MCF 10A (cell line): ENCODE measurements at regions not wholly inside any gene's neighbourhood (a gene's known extent, or its start where the extent isn't known, plus 50 kb on each side); places are given as distances from the start of the nearest gene placed in this dataset.

Experiments
- BruUV-seq: library from RNA; stranded (reverse); fragments of 400-500 nt; replicated peaks from 2 replicates; lab custom pipeline; 2021; lab: Mats Ljungman, UMichigan
- CTCF ChIA-PET: fragments of 300-600 bp; sonication (Branson Sonifier 250); formaldehyde crosslinking; extraction: SDS; loops from one replicate; lab custom pipeline; 2021; ENCODE audit warnings: antibody characterized with exemption, inconsistent platforms; lab: Yijun Ruan, JAX
- POLR2A ChIA-PET: fragments of 300-600, 350-650 bp; sonication (Branson Sonifier 250); formaldehyde crosslinking; extraction: SDS; loops from one replicate; lab custom pipeline; 2020; ENCODE audit warnings: antibody characterized with exemption, inconsistent platforms; lab: Yijun Ruan, JAX
- DNase-seq: peaks from one replicate; pipeline ENCODE4 v3.0.0-alpha.2; 2018; ENCODE audit not compliant: unreplicated experiment
- H3K27ac Mint-ChIP-seq: one replicate; pipeline ENCODE4 v1.8.0; 2022; ENCODE audit warnings: mild to moderate bottlenecking, low read depth, mixed read lengths; ENCODE audit not compliant: unreplicated experiment
- H3K27me3 Mint-ChIP-seq: one replicate; pipeline ENCODE4 v1.8.0; 2022; ENCODE audit warnings: mixed read lengths; ENCODE audit not compliant: insufficient read depth, unreplicated experiment
- H3K36me3 Mint-ChIP-seq: one replicate; pipeline ENCODE4 v1.8.0; 2022; ENCODE audit warnings: mild to moderate bottlenecking, moderate library complexity, mixed read lengths; ENCODE audit not compliant: insufficient read depth, unreplicated experiment
- H3K4me1 Mint-ChIP-seq: one replicate; pipeline ENCODE4 v1.8.0; 2022; ENCODE audit warnings: mixed read lengths; ENCODE audit not compliant: insufficient read depth, unreplicated experiment
- H3K4me3 Mint-ChIP-seq: one replicate; pipeline ENCODE4 v1.8.0; 2022; ENCODE audit warnings: mild to moderate bottlenecking, moderate library complexity, mixed read lengths; ENCODE audit not compliant: unreplicated experiment
- H3K9me3 Mint-ChIP-seq: one replicate; pipeline ENCODE4 v1.8.0; 2022; ENCODE audit warnings: mixed read lengths; ENCODE audit not compliant: unreplicated experiment
- CTCF ChIP-seq: fragments of 200-600 bp; IDR thresholded peaks from one replicate; pipeline ENCODE4 v1.8.0; 2022; ENCODE audit warnings: antibody characterized with exemption, mild to moderate bottlenecking; ENCODE audit not compliant: unreplicated experiment
- intact Hi-C: fragments of 100-400 bp; cut with micrococcal nuclease; formaldehyde crosslinking; loops from 2 replicates; pipeline ENCODE4 v1.14.1; 2022

- Mint-ChIP-seq H3K9me3 (no peaks in the 10 kb centered on the region), H3K27ac (no peak overlapping the region), H3K4me1 (no peaks in the 10 kb centered on the region), H3K27me3 (no peaks in the 10 kb centered on the region), H3K4me3 (peak overlapping the region; percentile 70), H3K36me3 (no peaks in the 10 kb centered on the region)
- intact Hi-C loops: no loop called here
- no TSS peak for BruUV-seq
- peak; percentile 92 for DNase-seq
- no peak for TF ChIP-seq CTCF
- CTCF ChIA-PET: interaction anchor here (0.6 to 0.7 kb wide), 2 partner anchors 64 to 146 kb away, joined by 3 read pairs; no protein-coding TSS in a partner anchor
- POLR2A ChIA-PET: no interaction called here
Measured at GRCh38 chr4:1579901-1580691, 104.0 kb downstream of the FAM53A start.

DNA sequence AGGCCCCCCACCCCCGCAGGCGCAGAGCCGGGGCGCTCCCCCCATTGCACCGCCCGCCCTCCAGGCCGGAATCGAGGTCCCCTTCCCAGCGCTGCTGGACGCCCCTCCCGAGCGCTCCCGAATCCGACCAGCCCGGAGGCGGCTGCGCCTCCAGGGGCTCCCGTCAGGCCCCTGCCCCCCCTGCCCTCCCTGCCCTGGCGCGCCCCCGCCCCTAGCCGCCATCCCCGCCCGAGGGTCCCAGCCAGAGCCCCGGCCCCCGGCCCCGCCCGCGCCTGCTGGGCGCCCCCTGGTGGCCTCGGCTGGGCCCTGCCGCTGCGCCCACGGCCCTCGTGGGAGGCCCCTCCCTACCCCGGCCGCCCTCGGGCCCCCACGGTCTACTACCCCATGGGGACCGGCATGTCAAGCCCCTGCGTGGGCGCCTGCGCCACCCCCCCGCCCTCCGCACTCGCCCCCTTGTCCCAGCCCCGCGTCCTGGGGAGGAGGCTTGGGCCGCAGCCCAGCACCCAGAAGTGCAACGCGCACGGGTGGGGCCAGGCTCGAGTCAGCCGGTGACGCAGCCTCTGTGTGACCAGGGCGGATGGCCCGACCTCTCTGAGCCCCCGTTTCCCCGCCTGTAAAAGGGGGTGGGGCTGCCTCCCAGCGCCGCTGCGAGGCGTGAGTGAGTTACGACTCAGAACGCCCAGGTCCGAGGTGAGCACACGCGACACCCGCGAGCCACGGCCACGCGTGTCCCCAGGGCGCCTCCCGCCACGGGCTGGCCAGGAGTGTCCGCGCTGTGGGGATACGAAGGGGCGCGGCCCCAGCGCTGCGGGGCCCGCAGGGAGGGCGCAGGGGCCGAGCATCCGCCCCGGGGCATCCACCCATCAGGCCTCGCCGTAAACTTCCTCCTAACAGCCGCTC lies 104.9 kb downstream of the FAM53A start:
- H3K4me1 Mint-ChIP-seq: no peaks in the 10 kb centered on the region
- no peaks in the 10 kb centered on the region for H3K36me3 Mint-ChIP-seq
- no peak overlapping the region for H3K27ac Mint-ChIP-seq
- peak overlapping the region; percentile 70 for H3K4me3 Mint-ChIP-seq
- peak; percentile 68 for DNase-seq
- ChIA-PET CTCF (interaction anchor here (0.7 kb wide), 1 partner anchor 147 kb away, joined by 3 read pairs; no protein-coding TSS in a partner anchor), POLR2A (no interaction called here)
- BruUV-seq: no TSS peak
- intact Hi-C loops: no loop called here
- peak; percentile 68 for TF ChIP-seq CTCF
- H3K27me3 Mint-ChIP-seq: no peaks in the 10 kb centered on the region
- H3K9me3 Mint-ChIP-seq: no peaks in the 10 kb centered on the region

GRCh38 chr4:1578251-1578773 lies 105.8 kb downstream of the FAM53A start:
- DNase-seq: no peak
- H3K36me3 Mint-ChIP-seq: no peaks in the 10 kb centered on the region
- H3K4me3 Mint-ChIP-seq: peak overlapping the region; percentile 65
- no peak for TF ChIP-seq CTCF
- CTCF ChIA-PET: interaction anchor here (0.5 kb wide), 1 partner anchor 46 kb away, joined by 3 read pairs; no protein-coding TSS in a partner anchor
- POLR2A ChIA-PET: no interaction called here
- no peaks in the 10 kb centered on the region for H3K27me3 Mint-ChIP-seq
- H3K4me1 Mint-ChIP-seq: no peaks in the 10 kb centered on the region
- H3K27ac Mint-ChIP-seq: no peak overlapping the region
- no TSS peak for BruUV-seq
- no peaks in the 10 kb centered on the region for H3K9me3 Mint-ChIP-seq
- intact Hi-C loops: no loop called here

GRCh38 chr4:1577822-1578217 lies 106.3 kb downstream of the FAM53A start:
- BruUV-seq: no TSS peak
- Mint-ChIP-seq H3K36me3 (no peaks in the 10 kb centered on the region), H3K4me3 (peak overlapping the region; percentile 65), H3K27ac (no peak overlapping the region), H3K27me3 (no peaks in the 10 kb centered on the region), H3K9me3 (no peaks in the 10 kb centered on the region), H3K4me1 (peaks cover 4% of the 10 kb centered on the region)
- TF ChIP-seq CTCF: no peak
- CTCF ChIA-PET: interaction anchor here (0.5 kb wide), 1 partner anchor 46 kb away, joined by 3 read pairs; no protein-coding TSS in a partner anchor
- DNase-seq: no peak
- POLR2A ChIA-PET: no interaction called here
- intact Hi-C loops: no loop called here
